ENCODE measurements at regions not wholly inside any gene's neighbourhood (a gene's known extent, or its start where the extent isn't known, plus 50 kb on each side); places are given as distances from the start of the nearest gene placed in this dataset.

- no peak for DNase-seq
- intact Hi-C loops (cut with DNase I; ENCODE audit: low total_unique reads): no loop called here
- Histone ChIP-seq H3K4me3 (no peak overlapping the region), H3K4me1 (peaks cover 6% of the 10 kb centered on the region), H3K9me3 (no peaks in the 10 kb centered on the region), H3K27ac (no peak overlapping the region), H3K36me3 (ENCODE audit: low read depth, missing control alignments) (no peaks in the 10 kb centered on the region), H3K27me3 (no peaks in the 10 kb centered on the region)
- WGBS, 2 donors: 87 to 91% methylated on average over 4 of the region's 4 CpGs
- no peak for TF ChIP-seq POLR2A (IDR thresholded peaks at IDR 0.05)
- no peak for TF ChIP-seq CTCF (IDR thresholded peaks at IDR 0.05)
These were observed 89.9 kb upstream of the ADAMTS2 start for GRCh38 chr5:179435181-179435580.

GRCh38 chr5:179432547-179432946 lies 87.3 kb upstream of the ADAMTS2 start:
- Histone ChIP-seq H3K9me3 (no peaks in the 10 kb centered on the region), H3K4me3 (no peak overlapping the region), H3K4me1 (no peaks in the 10 kb centered on the region), H3K27ac (no peak overlapping the region), H3K36me3 (ENCODE audit: low read depth, missing control alignments) (no peaks in the 10 kb centered on the region), H3K27me3 (no peaks in the 10 kb centered on the region)
- DNase-seq: no peak
- WGBS, 2 donors: 64 to 89% methylated on average over 7 of the region's 7 CpGs
- no peak for TF ChIP-seq CTCF (IDR thresholded peaks at IDR 0.05)
- intact Hi-C loops (cut with DNase I; ENCODE audit: low total_unique reads): no loop called here

GRCh38 chr5:179431221-179431824 lies 86.1 kb upstream of the ADAMTS2 start:
- 67 to 82% methylated on average over 6 of the region's 6 CpGs for WGBS, 2 donors
- Histone ChIP-seq H3K27me3 (no peaks in the 10 kb centered on the region), H3K4me1 (no peaks in the 10 kb centered on the region), H3K27ac (no peak overlapping the region), H3K9me3 (no peaks in the 10 kb centered on the region), H3K36me3 (ENCODE audit: low read depth, missing control alignments) (no peaks in the 10 kb centered on the region), H3K4me3 (no peak overlapping the region)
- DNase-seq: no peak
- TF ChIP-seq POLR2A (IDR thresholded peaks at IDR 0.05) (no peak), CTCF (IDR thresholded peaks at IDR 0.05) (no peak)
- intact Hi-C loops (cut with DNase I; ENCODE audit: low total_unique reads): no loop called here

GRCh38 chr5:179430193-179431175 lies 85.2 kb upstream of the ADAMTS2 start:
- H3K36me3 ChIP-seq (ENCODE audit: low read depth, missing control alignments): no peaks in the 10 kb centered on the region
- no peaks in the 10 kb centered on the region for H3K9me3 ChIP-seq
- no peak for DNase-seq
- intact Hi-C loops (cut with DNase I; ENCODE audit: low total_unique reads): no loop called here
- no peak for TF ChIP-seq CTCF (IDR thresholded peaks at IDR 0.05)
- no peak for TF ChIP-seq POLR2A (IDR thresholded peaks at IDR 0.05)
- no peaks in the 10 kb centered on the region for H3K27me3 ChIP-seq
- 93 to 94% methylated on average over 14 to 22 of the region's 22 CpGs for WGBS, 2 donors
- H3K27ac ChIP-seq: no peak overlapping the region
- H3K4me1 ChIP-seq: no peaks in the 10 kb centered on the region
- no peak overlapping the region for H3K4me3 ChIP-seq
